Stimulated activated memory B cell treated with anti-CD40 and anti-IgM and Interleukin-4, amounts not matched to agents 10 μg/mL and 1 μg/mL and 100 μg/mL, for 72 hours (primary cell): ENCODE measurements at regions not wholly inside any gene's neighbourhood (a gene's known extent, or its start where the extent isn't known, plus 50 kb on each side); places are given as distances from the start of the nearest gene placed in this dataset.

Experiments used
- ATAC-seq: fragments of 150-1000 bp; cut with Tn5 transposase; 2 replicates; pipeline ENCODE4 v1.10.0; 2021
- H3K27ac Mint-ChIP-seq: one replicate; pipeline ENCODE4 v1.8.0; 2022; ENCODE audit warnings: mild to moderate bottlenecking, mixed read lengths
- H3K27me3 Mint-ChIP-seq: one replicate; pipeline ENCODE4 v1.8.0; 2022; ENCODE audit warnings: mixed read lengths
- H3K36me3 Mint-ChIP-seq: one replicate; pipeline ENCODE4 v1.8.0; 2022; ENCODE audit warnings: mixed read lengths
- H3K4me1 Mint-ChIP-seq: one replicate; pipeline ENCODE4 v1.8.0; 2022; ENCODE audit warnings: mixed read lengths
- H3K4me3 Mint-ChIP-seq: one replicate; pipeline ENCODE4 v1.8.0; 2022; ENCODE audit warnings: mild to moderate bottlenecking, moderate library complexity, mixed read lengths
- H3K9me3 Mint-ChIP-seq: one replicate; pipeline ENCODE4 v1.8.0; 2022; ENCODE audit warnings: mixed read lengths

- H3K4me1 Mint-ChIP-seq = no peaks in the 10 kb centered on the region
- no peaks in the 10 kb centered on the region for H3K27me3 Mint-ChIP-seq
- no peaks in the 10 kb centered on the region for H3K36me3 Mint-ChIP-seq
- no peak overlapping the region for H3K4me3 Mint-ChIP-seq
- no peak overlapping the region for H3K27ac Mint-ChIP-seq
- no peak for ATAC-seq
- peaks cover 5% of the 10 kb centered on the region for H3K9me3 Mint-ChIP-seq
These were observed 250.9 kb upstream of the PBX1 start for GRCh38 chr1:164308101-164308500.

- Mint-ChIP-seq H3K36me3 (no peaks in the 10 kb centered on the region), H3K4me1 (no peaks in the 10 kb centered on the region), H3K4me3 (no peak overlapping the region), H3K27ac (no peak overlapping the region), H3K27me3 (no peaks in the 10 kb centered on the region), H3K9me3 (peaks cover 2% of the 10 kb centered on the region)
- no peak for ATAC-seq
These were observed 248.8 kb upstream of the PBX1 start for GRCh38 chr1:164310166-164310565.

GRCh38 chr1:164311377-164311776 is 247.6 kb upstream of the PBX1 start:
- H3K27ac Mint-ChIP-seq = no peak overlapping the region
- H3K4me1 Mint-ChIP-seq = no peaks in the 10 kb centered on the region
- ATAC-seq = no peak
- no peak overlapping the region for H3K4me3 Mint-ChIP-seq
- peaks cover 2% of the 10 kb centered on the region for H3K9me3 Mint-ChIP-seq
- H3K27me3 Mint-ChIP-seq = no peaks in the 10 kb centered on the region
- H3K36me3 Mint-ChIP-seq = no peaks in the 10 kb centered on the region

- no peak for ATAC-seq
- Mint-ChIP-seq H3K9me3 (peaks cover 4% of the 10 kb centered on the region), H3K4me1 (no peaks in the 10 kb centered on the region), H3K4me3 (no peak overlapping the region), H3K36me3 (no peaks in the 10 kb centered on the region), H3K27me3 (peaks cover 11% of the 10 kb centered on the region), H3K27ac (no peak overlapping the region)
These were observed 237.9 kb upstream of the PBX1 start for GRCh38 chr1:164320790-164321731.

GRCh38 chr1:164325786-164326185 is 233.2 kb upstream of the PBX1 start:
- H3K27me3 Mint-ChIP-seq = peaks cover 2% of the 10 kb centered on the region

GRCh38 chr1:164333387-164333786 is 225.6 kb upstream of the PBX1 start:
- Mint-ChIP-seq H3K9me3 (peaks cover 3% of the 10 kb centered on the region), H3K4me1 (no peaks in the 10 kb centered on the region), H3K27me3 (no peaks in the 10 kb centered on the region), H3K27ac (no peak overlapping the region), H3K36me3 (no peaks in the 10 kb centered on the region), H3K4me3 (no peak overlapping the region)
- no peak for ATAC-seq

More at GRCh38 chr1:164325786-164326185, 233.2 kb upstream of the PBX1 start:
- Mint-ChIP-seq H3K9me3 (peaks cover 7% of the 10 kb centered on the region), H3K4me1 (no peaks in the 10 kb centered on the region), H3K4me3 (no peak overlapping the region), H3K27ac (no peak overlapping the region), H3K36me3 (no peaks in the 10 kb centered on the region)
- ATAC-seq = no peak

- H3K27ac Mint-ChIP-seq = no peak overlapping the region
- H3K4me3 Mint-ChIP-seq = no peak overlapping the region
- peaks cover 12% of the 10 kb centered on the region for H3K9me3 Mint-ChIP-seq
- H3K27me3 Mint-ChIP-seq = no peaks in the 10 kb centered on the region
- H3K4me1 Mint-ChIP-seq = no peaks in the 10 kb centered on the region
- no peak for ATAC-seq
- H3K36me3 Mint-ChIP-seq = no peaks in the 10 kb centered on the region
These were observed 221.6 kb upstream of the PBX1 start for GRCh38 chr1:164337394-164337793.

- H3K4me1 Mint-ChIP-seq = no peaks in the 10 kb centered on the region
- no peak overlapping the region for H3K27ac Mint-ChIP-seq
- no peaks in the 10 kb centered on the region for H3K27me3 Mint-ChIP-seq
- H3K36me3 Mint-ChIP-seq = no peaks in the 10 kb centered on the region
- no peak overlapping the region for H3K4me3 Mint-ChIP-seq
- ATAC-seq = no peak
- peaks cover 12% of the 10 kb centered on the region for H3K9me3 Mint-ChIP-seq
These were observed 221.1 kb upstream of the PBX1 start for GRCh38 chr1:164337885-164338284.

- Mint-ChIP-seq H3K27ac (no peak overlapping the region), H3K4me3 (no peak overlapping the region), H3K36me3 (no peaks in the 10 kb centered on the region), H3K9me3 (peaks cover 17% of the 10 kb centered on the region), H3K4me1 (no peaks in the 10 kb centered on the region), H3K27me3 (no peaks in the 10 kb centered on the region)
- no peak for ATAC-seq
These were observed 215.8 kb upstream of the PBX1 start for GRCh38 chr1:164343189-164343588.

GRCh38 chr1:164347980-164348379 is 211.0 kb upstream of the PBX1 start:
- no peak overlapping the region for H3K27ac Mint-ChIP-seq
- H3K27me3 Mint-ChIP-seq = no peaks in the 10 kb centered on the region
- no peaks in the 10 kb centered on the region for H3K4me1 Mint-ChIP-seq
- H3K36me3 Mint-ChIP-seq = no peaks in the 10 kb centered on the region
- no peak overlapping the region for H3K4me3 Mint-ChIP-seq
- H3K9me3 Mint-ChIP-seq = peaks cover 12% of the 10 kb centered on the region
- no peak for ATAC-seq

- Mint-ChIP-seq H3K4me3 (no peak overlapping the region), H3K36me3 (no peaks in the 10 kb centered on the region), H3K27me3 (no peaks in the 10 kb centered on the region), H3K27ac (no peak overlapping the region), H3K4me1 (no peaks in the 10 kb centered on the region), H3K9me3 (peaks cover 9% of the 10 kb centered on the region)
- no peak for ATAC-seq
These were observed 202.5 kb upstream of the PBX1 start for GRCh38 chr1:164356511-164356910.

GRCh38 chr1:164360265-164360664 is 198.7 kb upstream of the PBX1 start:
- peaks cover 14% of the 10 kb centered on the region for H3K9me3 Mint-ChIP-seq
- no peaks in the 10 kb centered on the region for H3K27me3 Mint-ChIP-seq
- H3K27ac Mint-ChIP-seq = no peak overlapping the region
- H3K36me3 Mint-ChIP-seq = no peaks in the 10 kb centered on the region
- H3K4me1 Mint-ChIP-seq = no peaks in the 10 kb centered on the region
- no peak for ATAC-seq
- H3K4me3 Mint-ChIP-seq = no peak overlapping the region

GRCh38 chr1:164361927-164362326 is 197.1 kb upstream of the PBX1 start:
- peaks cover 12% of the 10 kb centered on the region for H3K9me3 Mint-ChIP-seq
- no peaks in the 10 kb centered on the region for H3K4me1 Mint-ChIP-seq
- H3K36me3 Mint-ChIP-seq = no peaks in the 10 kb centered on the region
- no peak for ATAC-seq
- H3K27ac Mint-ChIP-seq = no peak overlapping the region
- no peaks in the 10 kb centered on the region for H3K27me3 Mint-ChIP-seq
- no peak overlapping the region for H3K4me3 Mint-ChIP-seq

GRCh38 chr1:164363980-164364379 is 195.0 kb upstream of the PBX1 start:
- H3K36me3 Mint-ChIP-seq = no peaks in the 10 kb centered on the region
- H3K9me3 Mint-ChIP-seq = peaks cover 14% of the 10 kb centered on the region
- H3K27me3 Mint-ChIP-seq = no peaks in the 10 kb centered on the region
- no peak overlapping the region for H3K4me3 Mint-ChIP-seq
- no peaks in the 10 kb centered on the region for H3K4me1 Mint-ChIP-seq
- H3K27ac Mint-ChIP-seq = no peak overlapping the region
- no peak for ATAC-seq

- no peak for ATAC-seq
- H3K36me3 Mint-ChIP-seq = no peaks in the 10 kb centered on the region
- no peaks in the 10 kb centered on the region for H3K27me3 Mint-ChIP-seq
- peaks cover 11% of the 10 kb centered on the region for H3K9me3 Mint-ChIP-seq
- no peaks in the 10 kb centered on the region for H3K4me1 Mint-ChIP-seq
- no peak overlapping the region for H3K4me3 Mint-ChIP-seq
- H3K27ac Mint-ChIP-seq = no peak overlapping the region
These were observed 193.0 kb upstream of the PBX1 start for GRCh38 chr1:164366014-164366413.

- Mint-ChIP-seq H3K4me1 (no peaks in the 10 kb centered on the region), H3K27ac (no peak overlapping the region), H3K27me3 (no peaks in the 10 kb centered on the region), H3K4me3 (no peak overlapping the region), H3K9me3 (peaks cover 14% of the 10 kb centered on the region), H3K36me3 (no peaks in the 10 kb centered on the region)
- ATAC-seq = no peak
These were observed 189.2 kb upstream of the PBX1 start for GRCh38 chr1:164369698-164370365.
